ENCODE measurements at regions not wholly inside any gene's neighbourhood (a gene's known extent, or its start where the extent isn't known, plus 50 kb on each side); places are given as distances from the start of the nearest gene placed in this dataset.
"Not testable (repeated sequence)": the region's sequence is repeated elsewhere in the genome, so short reads cannot be mapped to it uniquely, and the experiment has no call there.

- Histone ChIP-seq H3K9ac (ENCODE audit: low read length) (no peak overlapping the region), H3K9me3 (ENCODE audit: low read length) (no peaks in the 10 kb centered on the region), H3K4me1 (ENCODE audit: insufficient read depth, low read length, severe bottlenecking) (no peaks in the 10 kb centered on the region), H3K4me3 (ENCODE audit: low read depth, low read length, poor library complexity, severe bottlenecking) (no peak overlapping the region), H3K27ac (ENCODE audit: low read depth, low read length, poor library complexity, severe bottlenecking) (no peak overlapping the region), H2AFZ (ENCODE audit: low read length) (no peak overlapping the region), H3F3A (ENCODE audit: insufficient read depth, low read length) (no peaks in the 10 kb centered on the region), H3K9me2 (ENCODE audit: low read depth, low read length) (no peaks in the 10 kb centered on the region), H4K20me1 (ENCODE audit: insufficient read depth, low read length) (no peaks in the 10 kb centered on the region), H3K36me3 (ENCODE audit: insufficient read depth, low read length) (no peaks in the 10 kb centered on the region), H3K27me3 (ENCODE audit: insufficient read depth, low read length) (no peaks in the 10 kb centered on the region), H3K79me2 (ENCODE audit: insufficient read depth, low read length) (no peaks in the 10 kb centered on the region), H3K4me2 (ENCODE audit: low read length) (no peak overlapping the region)
- TF ChIP-seq CTCF (IDR thresholded peaks at IDR 0.05; ENCODE audit: low read length) (no peak), EZH2 (IDR thresholded peaks at IDR 0.05; ENCODE audit: borderline replicate concordance, low read length) (no peak)
These were observed 118.8 kb upstream of the AFDN start for GRCh38 chr6:167707686-167708500.

- Histone ChIP-seq H4K20me1 (ENCODE audit: insufficient read depth, low read length) (no peaks in the 10 kb centered on the region), H3K9ac (ENCODE audit: low read length) (no peak overlapping the region), H3F3A (ENCODE audit: insufficient read depth, low read length) (no peaks in the 10 kb centered on the region), H3K36me3 (ENCODE audit: insufficient read depth, low read length) (no peaks in the 10 kb centered on the region), H2AFZ (ENCODE audit: low read length) (no peak overlapping the region), H3K79me2 (ENCODE audit: insufficient read depth, low read length) (no peaks in the 10 kb centered on the region), H3K4me1 (ENCODE audit: insufficient read depth, low read length, severe bottlenecking) (no peaks in the 10 kb centered on the region), H3K27me3 (ENCODE audit: insufficient read depth, low read length) (no peaks in the 10 kb centered on the region), H3K4me3 (ENCODE audit: low read depth, low read length, poor library complexity, severe bottlenecking) (no peak overlapping the region), H3K9me2 (ENCODE audit: low read depth, low read length) (no peaks in the 10 kb centered on the region), H3K4me2 (ENCODE audit: low read length) (no peak overlapping the region), H3K9me3 (ENCODE audit: low read length) (no peaks in the 10 kb centered on the region), H3K27ac (ENCODE audit: low read depth, low read length, poor library complexity, severe bottlenecking) (no peak overlapping the region)
- no peak for TF ChIP-seq CTCF (IDR thresholded peaks at IDR 0.05; ENCODE audit: low read length)
- TF ChIP-seq EZH2 (IDR thresholded peaks at IDR 0.05; ENCODE audit: borderline replicate concordance, low read length) = no peak
These were observed 118.1 kb upstream of the AFDN start for GRCh38 chr6:167708501-167709094.

GRCh38 chr6:167709196-167709595 is 117.5 kb upstream of the AFDN start:
- H3K4me2 ChIP-seq (ENCODE audit: low read length) = no peak overlapping the region
- no peaks in the 10 kb centered on the region for H3K27me3 ChIP-seq (ENCODE audit: insufficient read depth, low read length)
- no peaks in the 10 kb centered on the region for H3K79me2 ChIP-seq (ENCODE audit: insufficient read depth, low read length)
- H3K27ac ChIP-seq (ENCODE audit: low read depth, low read length, poor library complexity, severe bottlenecking) = no peak overlapping the region
- no peak for TF ChIP-seq EZH2 (IDR thresholded peaks at IDR 0.05; ENCODE audit: borderline replicate concordance, low read length)
- no peak for TF ChIP-seq CTCF (IDR thresholded peaks at IDR 0.05; ENCODE audit: low read length)
- H4K20me1 ChIP-seq (ENCODE audit: insufficient read depth, low read length) = no peaks in the 10 kb centered on the region
- no peaks in the 10 kb centered on the region for H3K4me1 ChIP-seq (ENCODE audit: insufficient read depth, low read length, severe bottlenecking)
- H3K9me3 ChIP-seq (ENCODE audit: low read length) = no peaks in the 10 kb centered on the region
- H2AFZ ChIP-seq (ENCODE audit: low read length) = no peak overlapping the region
- no peaks in the 10 kb centered on the region for H3F3A ChIP-seq (ENCODE audit: insufficient read depth, low read length)
- H3K4me3 ChIP-seq (ENCODE audit: low read depth, low read length, poor library complexity, severe bottlenecking) = no peak overlapping the region
- no peak overlapping the region for H3K9ac ChIP-seq (ENCODE audit: low read length)
- H3K9me2 ChIP-seq (ENCODE audit: low read depth, low read length) = no peaks in the 10 kb centered on the region
- H3K36me3 ChIP-seq (ENCODE audit: insufficient read depth, low read length) = no peaks in the 10 kb centered on the region

GRCh38 chr6:167709776-167710336 is 116.9 kb upstream of the AFDN start:
- not testable (repeated sequence) for H3K4me1 ChIP-seq (ENCODE audit: insufficient read depth, low read length, severe bottlenecking); H3K9me3 ChIP-seq (ENCODE audit: low read length); H3K36me3 ChIP-seq (ENCODE audit: insufficient read depth, low read length)

More at GRCh38 chr6:167709776-167710336, 116.9 kb upstream of the AFDN start:
- not testable (repeated sequence) for H3F3A ChIP-seq (ENCODE audit: insufficient read depth, low read length); H3K27me3 ChIP-seq (ENCODE audit: insufficient read depth, low read length); H3K27ac ChIP-seq (ENCODE audit: low read depth, low read length, poor library complexity, severe bottlenecking); H3K9me2 ChIP-seq (ENCODE audit: low read depth, low read length); H3K79me2 ChIP-seq (ENCODE audit: insufficient read depth, low read length); H4K20me1 ChIP-seq (ENCODE audit: insufficient read depth, low read length); H3K4me3 ChIP-seq (ENCODE audit: low read depth, low read length, poor library complexity, severe bottlenecking); H3K9ac ChIP-seq (ENCODE audit: low read length); H3K4me2 ChIP-seq (ENCODE audit: low read length); H2AFZ ChIP-seq (ENCODE audit: low read length)

Data from OCI-LY1 (cell line).